RWPE2 (cell line): ENCODE measurements at regions not wholly inside any gene's neighbourhood (a gene's known extent, or its start where the extent isn't known, plus 50 kb on each side); places are given as distances from the start of the nearest gene placed in this dataset.

Source experiments
- ATAC-seq: fragments of 200-7000 bp; cut with Tn5 transposase; 3 replicates; pipeline ENCODE4 v1.9.1; 2021; ENCODE audit warnings: low read depth
- DNase-seq: peaks from one replicate; pipeline ENCODE4 v3.0.0-alpha.2; 2020; ENCODE audit warnings: low spot score
- H3K27ac ChIP-seq: fragments of 450-650 bp; 2 replicates; pipeline ENCODE4 v1.5.1; 2017; ENCODE audit warnings: mild to moderate bottlenecking; ENCODE audit not compliant: poor library complexity, severe bottlenecking
- H3K27me3 ChIP-seq: fragments of 250-450 bp; sonication (Bioruptor Pico); 2 replicates; pipeline ENCODE4 v1.5.1; 2021; ENCODE audit warnings: mild to moderate bottlenecking, moderate library complexity; ENCODE audit not compliant: insufficient read depth, poor library complexity, severe bottlenecking
- H3K36me3 ChIP-seq: fragments of 250-450 bp; sonication (Bioruptor Pico); 2 replicates; pipeline ENCODE4 v1.5.1; 2020; ENCODE audit warnings: low read depth, mild to moderate bottlenecking, moderate library complexity
- H3K4me1 ChIP-seq: fragments of 250-450 bp; sonication (Bioruptor Pico); 2 replicates; pipeline ENCODE4 v1.5.1; 2021; ENCODE audit warnings: mild to moderate bottlenecking, moderate library complexity; ENCODE audit not compliant: insufficient read depth, poor library complexity, severe bottlenecking
- H3K4me3 ChIP-seq: fragments of 250-450 bp; sonication (Bioruptor Pico); 2 replicates; pipeline ENCODE4 v1.5.1; 2021; ENCODE audit warnings: mild to moderate bottlenecking, moderate library complexity; ENCODE audit not compliant: severe bottlenecking
- H3K9me3 ChIP-seq: fragments of 250-450 bp; sonication (Bioruptor Pico); 2 replicates; pipeline ENCODE4 v1.5.1; 2021; ENCODE audit warnings: mild to moderate bottlenecking, moderate library complexity; ENCODE audit not compliant: severe bottlenecking
- CTCF ChIP-seq: fragments of 450-650 bp; IDR thresholded peaks from one replicate; pipeline ENCODE4 v1.5.1; 2017; ENCODE audit warnings: mild to moderate bottlenecking, moderate library complexity; ENCODE audit not compliant: poor library complexity, severe bottlenecking

GRCh38 chr5:92496545-92496944, 1084.5 kb downstream of the NR2F1-AS1 start:
- DNase-seq = no peak
- Histone ChIP-seq H3K9me3 (no peaks in the 10 kb centered on the region), H3K4me1 (no peaks in the 10 kb centered on the region), H3K4me3 (no peak overlapping the region), H3K27ac (no peak overlapping the region), H3K36me3 (no peaks in the 10 kb centered on the region), H3K27me3 (no peaks in the 10 kb centered on the region)
- no peak for ATAC-seq
- TF ChIP-seq CTCF = no peak

GRCh38 chr5:92494508-92494907, 1086.5 kb downstream of the NR2F1-AS1 start:
- Histone ChIP-seq H3K4me3 (no peak overlapping the region), H3K27ac (no peak overlapping the region), H3K9me3 (no peaks in the 10 kb centered on the region), H3K27me3 (no peaks in the 10 kb centered on the region), H3K4me1 (no peaks in the 10 kb centered on the region), H3K36me3 (no peaks in the 10 kb centered on the region)
- ATAC-seq (no peak), DNase-seq (no peak)
- TF ChIP-seq CTCF = no peak

DNA sequence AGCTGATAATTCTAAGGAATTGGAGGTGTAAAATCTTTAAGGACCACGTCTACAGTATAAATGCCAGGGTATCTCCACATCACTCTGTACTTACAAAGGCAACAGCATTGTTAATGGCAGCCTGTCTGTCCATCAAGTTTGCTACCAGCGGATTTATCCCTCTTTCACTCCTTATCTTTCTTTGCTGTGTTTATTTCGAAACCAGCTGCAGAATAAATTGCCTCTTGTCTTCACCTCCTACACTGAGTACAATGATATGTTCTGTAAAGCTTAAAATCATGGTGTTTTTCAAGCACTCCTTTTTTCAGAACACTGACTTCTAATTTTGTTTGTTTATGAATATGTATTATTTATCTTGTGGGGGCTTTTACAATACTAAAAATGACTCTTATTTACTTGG, 1088.1 kb downstream of the NR2F1-AS1 start:
- H3K27ac ChIP-seq = no peak overlapping the region
- H3K9me3 ChIP-seq = no peaks in the 10 kb centered on the region
- TF ChIP-seq CTCF = no peak
- H3K4me1 ChIP-seq = no peaks in the 10 kb centered on the region
- ATAC-seq (no peak), DNase-seq (no peak)
- no peak overlapping the region for H3K4me3 ChIP-seq
- H3K27me3 ChIP-seq = no peaks in the 10 kb centered on the region
- H3K36me3 ChIP-seq = no peaks in the 10 kb centered on the region

DNA sequence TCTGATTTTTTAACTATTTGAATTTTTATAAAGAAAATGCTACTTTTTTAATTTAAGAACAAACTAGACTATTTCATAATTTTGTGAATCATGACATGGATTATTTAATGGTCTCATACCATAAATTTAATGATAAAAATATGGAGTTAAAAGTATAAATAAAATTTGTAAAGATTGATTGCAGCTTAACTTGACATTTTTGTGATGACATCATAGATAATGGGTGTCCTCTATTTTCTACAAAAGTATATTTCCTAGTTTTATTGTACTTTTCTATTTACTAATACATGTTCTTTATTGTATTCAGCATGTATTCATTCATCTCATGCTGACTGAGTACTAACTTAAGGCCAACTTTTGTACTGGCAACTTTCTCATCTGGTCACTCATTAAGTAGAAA, 1096.5 kb downstream of the NR2F1-AS1 start:
- Histone ChIP-seq H3K9me3 (no peaks in the 10 kb centered on the region), H3K4me1 (no peaks in the 10 kb centered on the region), H3K36me3 (no peaks in the 10 kb centered on the region), H3K27me3 (no peaks in the 10 kb centered on the region), H3K27ac (no peak overlapping the region), H3K4me3 (no peak overlapping the region)
- ATAC-seq = no peak
- no peak for TF ChIP-seq CTCF
- DNase-seq = no peak

DNA sequence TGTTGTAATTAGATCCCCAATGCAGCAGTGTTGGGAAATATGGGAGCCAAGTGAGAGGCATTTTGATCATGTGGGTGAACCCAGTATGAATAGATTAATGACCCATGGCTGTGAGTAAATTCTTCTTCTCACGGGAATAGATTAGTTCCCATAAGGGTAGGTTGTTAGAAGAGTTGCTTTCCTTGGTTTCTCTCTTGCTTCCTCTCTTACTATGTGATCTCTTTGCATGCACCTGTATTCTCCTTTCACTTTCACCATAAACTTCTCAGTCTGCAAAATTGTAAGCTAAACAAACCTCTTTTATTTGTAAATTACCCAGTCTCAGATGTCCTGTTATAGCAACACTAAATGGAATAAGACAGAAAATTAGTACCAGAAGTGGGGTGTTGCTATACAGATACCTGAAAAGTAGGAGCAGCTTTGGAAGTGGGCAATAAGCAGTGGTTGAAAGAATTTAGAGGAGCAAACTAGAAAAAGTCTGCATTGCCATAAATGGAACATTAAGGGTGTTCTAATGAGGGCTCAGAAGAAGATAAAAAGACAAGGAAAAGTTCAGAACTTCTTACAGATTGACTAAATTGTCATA, 1090.0 kb upstream of the ARRDC3 start:
- no peak for ATAC-seq
- DNase-seq = no peak
- H3K4me1 ChIP-seq = no peaks in the 10 kb centered on the region
- peaks cover 3% of the 10 kb centered on the region for H3K9me3 ChIP-seq
- no peaks in the 10 kb centered on the region for H3K27me3 ChIP-seq
- no peaks in the 10 kb centered on the region for H3K36me3 ChIP-seq
- TF ChIP-seq CTCF = no peak
- H3K27ac ChIP-seq = no peak overlapping the region
- H3K4me3 ChIP-seq = no peak overlapping the region
